GM18858 (cell line): ENCODE measurements at regions not wholly inside any gene's neighbourhood (a gene's known extent, or its start where the extent isn't known, plus 50 kb on each side); places are given as distances from the start of the nearest gene placed in this dataset.
A peak's percentile ranks its signal among the peaks of the same experiment; 100 is the strongest.

ENCODE experiments used
- ATAC-seq: cut with Tn5 transposase; IDR thresholded peaks from one replicate; pipeline ENCODE4 v1.9.1; 2021; ENCODE audit not compliant: unreplicated experiment

DNA sequence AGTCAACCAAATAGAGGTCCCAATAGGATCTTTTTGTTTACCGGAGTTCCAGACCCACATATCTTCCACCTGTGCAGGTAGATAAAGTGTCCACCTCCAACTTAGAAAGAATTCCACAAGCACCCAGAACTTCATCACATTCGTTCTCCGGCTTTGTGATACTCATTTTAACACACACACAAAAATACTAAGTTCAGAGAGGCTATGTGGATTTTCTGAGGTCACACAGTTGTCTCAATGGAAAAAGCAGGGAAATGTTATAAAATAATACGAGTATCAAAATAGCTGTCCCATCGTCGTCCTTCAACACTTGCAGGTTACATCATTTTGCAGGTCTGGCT is 137.5 kb downstream of the TMCO5A start:
- no peak for ATAC-seq

DNA sequence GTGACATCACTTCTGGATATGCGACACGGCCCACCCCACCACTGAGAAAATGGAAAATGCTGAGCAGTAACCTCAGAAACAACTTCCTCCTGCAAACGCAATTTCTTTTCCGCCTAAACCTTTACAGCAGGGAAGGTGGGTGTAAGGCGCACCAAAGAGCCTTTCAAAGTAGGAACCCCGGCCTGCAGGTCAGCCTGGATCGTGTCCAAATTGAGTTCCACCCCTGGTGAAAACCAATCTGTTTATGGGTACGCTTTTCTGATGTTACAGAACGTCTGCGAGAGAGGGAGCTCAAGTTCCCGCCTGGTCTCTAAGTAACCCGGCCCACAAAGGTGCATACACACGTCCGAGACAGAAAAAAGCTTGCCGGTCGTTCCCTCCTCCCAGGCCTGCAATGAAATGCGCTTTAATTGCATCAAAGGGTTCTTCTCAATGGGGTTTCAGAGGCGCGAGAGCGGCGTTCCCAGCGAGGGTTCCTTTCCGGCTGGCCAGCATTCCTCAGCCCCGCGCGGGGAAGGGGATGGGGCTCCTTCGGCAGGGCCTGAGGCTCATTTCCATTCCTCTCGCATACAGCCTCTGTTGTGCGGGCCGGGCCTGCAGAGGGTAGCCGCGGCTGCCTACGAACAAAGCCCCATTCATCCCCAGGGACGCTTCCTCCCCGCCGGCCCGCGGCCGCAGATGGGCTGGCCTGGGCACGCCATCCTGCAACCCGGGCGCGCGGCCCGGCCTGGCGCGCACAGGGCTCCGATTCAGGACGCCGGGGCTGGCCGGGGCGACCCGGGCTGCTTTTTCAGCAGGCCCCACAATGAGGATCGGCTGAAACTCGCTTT is 138.1 kb downstream of the TMCO5A start:
- peak; percentile 34 for ATAC-seq

GRCh38 chr15:38073178-38073946 is 138.9 kb downstream of the TMCO5A start:
- ATAC-seq: no peak

DNA sequence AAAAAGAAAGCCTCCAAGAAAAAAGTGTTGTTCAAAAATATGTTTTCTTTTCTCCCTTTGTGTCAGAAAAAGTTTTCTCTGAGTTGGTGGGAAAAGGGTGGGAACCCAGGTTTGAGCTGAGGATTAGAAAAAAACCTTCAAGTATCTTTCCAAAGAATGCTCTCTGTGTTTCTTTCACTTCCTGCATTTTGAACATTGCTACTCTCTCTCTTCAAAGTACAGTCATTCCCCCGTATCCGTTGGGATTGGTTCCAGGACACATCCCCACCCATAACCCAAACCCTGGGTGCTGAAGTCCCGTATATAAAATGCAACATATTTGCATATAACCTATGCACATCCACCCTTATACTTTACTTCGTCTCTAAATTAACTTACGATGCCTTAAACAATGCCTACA is 139.6 kb downstream of the TMCO5A start:
- ATAC-seq: no peak

DNA sequence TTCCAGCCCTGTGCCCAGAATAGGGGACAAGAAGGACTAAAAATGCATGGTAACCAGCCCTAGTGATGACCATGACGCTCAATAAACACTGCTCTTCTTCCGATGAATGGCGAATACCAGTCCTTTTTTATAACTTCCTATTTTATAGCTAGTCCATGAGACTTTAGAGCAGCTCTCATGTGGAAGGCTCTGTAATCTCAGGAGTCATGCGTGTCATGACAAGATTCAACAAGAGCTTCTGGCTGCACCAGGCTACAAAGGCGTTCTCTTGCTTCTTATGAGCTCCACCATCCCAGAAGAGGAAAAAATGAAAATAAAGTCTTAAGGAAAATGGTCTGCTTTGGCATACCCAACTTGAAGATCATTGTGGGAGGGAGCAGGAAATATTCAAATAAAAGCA is 141.0 kb downstream of the TMCO5A start:
- no peak for ATAC-seq

- ATAC-seq: no peak
These were observed 142.3 kb downstream of the TMCO5A start for GRCh38 chr15:38076786-38077185.

GRCh38 chr15:38079236-38079635 is 144.8 kb downstream of the TMCO5A start:
- no peak for ATAC-seq

GRCh38 chr15:38080651-38081275 is 146.3 kb downstream of the TMCO5A start:
- ATAC-seq: no peak

- peak; percentile 75 for ATAC-seq
These were observed 149.8 kb downstream of the TMCO5A start for GRCh38 chr15:38084289-38084688.

GRCh38 chr15:38085114-38085513 is 150.7 kb downstream of the TMCO5A start:
- ATAC-seq: peak; percentile 63

DNA sequence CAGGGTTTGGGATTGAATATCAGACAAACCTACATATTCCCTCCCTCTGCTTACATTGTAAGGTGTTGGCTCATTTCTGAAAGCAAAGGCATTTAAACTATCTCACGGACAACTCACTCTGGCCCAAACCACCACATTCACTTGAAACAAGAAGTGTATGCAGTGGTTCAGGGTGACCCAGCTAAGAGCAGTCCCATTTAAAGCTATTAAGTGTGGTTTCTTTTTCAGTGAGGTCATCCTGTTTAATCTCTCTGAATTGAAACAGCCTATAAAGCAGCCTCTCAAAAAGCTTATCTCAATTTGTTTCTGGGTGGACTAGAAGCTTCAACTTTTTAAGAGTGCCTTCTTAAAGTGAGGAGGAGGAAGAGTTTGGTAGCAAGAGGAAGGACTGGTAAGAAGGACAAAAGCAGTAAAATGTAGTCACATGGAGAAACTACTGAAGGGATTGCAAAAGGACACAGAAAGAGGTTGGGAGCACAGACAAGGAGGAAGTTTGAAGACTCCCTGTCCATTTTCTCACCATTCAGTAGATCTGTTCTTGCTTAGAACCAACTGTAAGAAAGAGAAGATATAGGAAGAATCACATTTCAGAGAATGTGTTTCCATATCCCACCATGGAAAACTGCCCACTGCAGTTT is 151.6 kb downstream of the TMCO5A start:
- peak; percentile 40 for ATAC-seq

DNA sequence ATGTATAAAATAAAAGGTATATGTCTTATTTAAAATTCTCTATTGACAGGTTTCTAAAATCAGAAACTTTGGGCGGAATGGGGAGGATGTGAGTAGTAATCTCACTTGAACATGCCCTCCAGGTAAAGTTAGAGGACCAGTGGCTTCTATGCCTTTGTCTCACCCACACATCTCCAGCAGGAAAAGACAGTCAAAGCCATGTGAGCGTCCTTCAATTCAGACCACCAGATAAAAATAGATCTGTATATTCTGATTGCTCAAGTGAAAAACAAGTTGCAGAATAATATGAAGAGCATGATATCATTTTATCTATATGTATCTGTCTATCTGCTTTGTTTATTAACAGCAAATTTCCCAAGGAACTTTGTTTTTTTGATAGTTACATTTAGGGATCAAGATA is 152.2 kb downstream of the TMCO5A start:
- no peak for ATAC-seq

GRCh38 chr15:38088971-38089370 is 154.5 kb downstream of the TMCO5A start:
- no peak for ATAC-seq

DNA sequence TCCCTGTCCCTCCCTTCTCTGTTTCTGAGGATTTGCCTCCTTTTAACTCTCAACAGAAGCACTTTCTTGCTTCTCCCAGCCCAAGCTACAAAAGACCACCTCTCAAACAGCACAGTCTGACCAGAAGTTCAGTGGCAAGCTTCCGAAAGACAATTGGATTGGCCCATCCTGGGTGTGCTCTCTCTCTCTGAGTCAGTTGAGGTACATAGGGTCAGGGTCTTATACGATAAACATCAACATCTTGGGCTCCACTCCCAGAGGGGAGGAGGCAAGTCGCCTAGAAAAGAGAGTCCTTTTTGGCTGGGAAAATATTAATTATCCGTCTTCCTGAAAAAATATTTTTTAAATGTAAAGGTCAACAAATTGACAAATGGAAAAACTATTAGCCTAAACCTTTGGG is 155.8 kb downstream of the TMCO5A start:
- ATAC-seq: no peak

DNA sequence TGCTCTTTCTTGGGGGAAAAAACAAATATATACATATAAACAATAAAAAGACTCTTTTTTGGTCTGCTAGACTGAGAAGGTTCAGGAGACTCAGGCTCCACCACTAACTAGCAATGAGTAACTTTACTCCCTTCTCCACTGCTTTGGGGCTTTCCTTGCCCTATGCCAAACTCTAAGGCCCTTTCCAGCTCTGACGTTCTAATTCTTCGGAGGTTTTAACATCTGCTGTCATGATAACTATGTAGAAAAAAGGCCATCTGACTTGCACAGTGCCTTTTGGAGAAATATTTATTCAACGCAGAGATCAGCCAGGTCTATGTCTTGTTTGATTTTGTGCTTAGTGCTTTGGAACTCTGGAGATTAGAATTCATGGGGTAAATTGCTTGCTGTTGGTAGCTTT is 156.2 kb downstream of the TMCO5A start:
- no peak for ATAC-seq

- no peak for ATAC-seq
These were observed 156.7 kb downstream of the TMCO5A start for GRCh38 chr15:38091078-38091645.

DNA sequence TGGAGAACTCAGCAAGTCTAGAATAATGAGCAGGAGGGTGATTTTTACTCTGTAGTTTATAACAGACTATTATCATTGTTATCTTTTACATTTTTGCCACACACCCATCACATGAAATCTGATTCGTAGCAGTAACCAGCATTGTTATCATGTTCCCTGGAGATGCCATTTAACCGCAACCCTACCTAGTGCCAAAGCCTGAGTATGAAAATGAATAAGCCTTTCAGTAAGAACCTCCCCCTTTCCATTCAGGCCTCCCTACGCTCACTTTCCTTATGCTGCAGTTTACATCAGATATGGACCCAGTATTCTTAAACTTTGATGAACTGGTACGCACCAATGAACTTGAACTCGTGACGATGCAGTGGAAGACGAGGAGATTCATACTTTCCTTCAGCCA is 158.7 kb upstream of the SPRED1 start:
- no peak for ATAC-seq

DNA sequence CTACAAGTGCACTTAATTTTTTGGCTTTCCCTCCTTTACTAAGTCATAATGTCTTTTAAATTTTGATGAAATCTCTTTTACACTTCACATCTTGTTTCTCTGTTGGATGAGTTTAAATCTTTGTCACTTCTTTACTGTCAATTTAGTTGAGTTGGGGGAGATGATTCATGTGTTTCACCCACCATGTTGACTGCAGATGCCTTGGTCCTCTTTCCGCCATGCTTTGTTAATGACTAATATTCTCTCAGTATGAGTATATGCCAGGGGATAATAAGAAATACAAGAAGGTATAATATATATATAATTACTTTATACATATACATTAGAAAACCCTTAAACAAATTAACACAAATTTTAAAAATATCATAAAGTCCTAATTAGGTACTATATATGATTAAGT is 149.7 kb upstream of the SPRED1 start:
- ATAC-seq: no peak

DNA sequence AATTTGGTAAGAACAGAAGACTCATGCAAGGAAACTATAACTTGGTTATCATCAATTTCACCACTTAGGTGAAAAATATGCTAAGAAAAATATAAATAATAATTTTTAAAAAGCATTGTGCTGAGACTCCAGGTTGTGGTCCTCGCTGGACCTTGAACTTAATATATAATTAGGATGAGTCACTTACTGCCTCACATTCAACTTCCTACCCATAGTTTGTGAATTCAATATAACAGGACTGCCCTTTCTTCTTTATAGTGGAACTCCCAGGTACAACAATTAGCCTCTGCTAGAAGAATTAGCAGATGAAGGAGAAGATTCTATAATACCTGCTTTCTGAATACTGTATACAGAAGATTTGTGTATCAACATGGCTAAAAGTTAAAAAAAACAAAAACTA is 149.1 kb upstream of the SPRED1 start:
- no peak for ATAC-seq

DNA sequence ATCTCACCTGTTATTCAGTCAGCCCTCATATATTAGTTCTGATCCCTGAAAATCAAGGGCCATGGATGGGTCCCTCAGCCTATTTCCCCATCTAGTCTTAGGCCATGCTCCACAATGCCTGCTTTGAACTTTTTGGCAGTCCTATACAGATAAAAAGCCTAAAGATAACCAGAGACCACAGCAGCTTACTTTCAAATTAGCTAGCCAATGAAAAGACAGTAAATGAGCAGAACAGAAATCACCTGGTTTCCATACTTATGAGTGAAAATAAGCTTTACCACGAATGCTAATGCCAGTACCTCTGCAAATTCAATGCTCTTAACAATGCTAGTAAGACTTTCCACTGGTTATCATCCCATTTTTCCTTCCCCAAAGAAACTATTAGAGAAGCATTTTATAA is 141.6 kb upstream of the SPRED1 start:
- ATAC-seq: no peak

GRCh38 chr15:38112406-38112805 is 140.2 kb upstream of the SPRED1 start:
- ATAC-seq: no peak
